HepG2 (cell line): ENCODE measurements at regions not wholly inside any gene's neighbourhood (a gene's known extent, or its start where the extent isn't known, plus 50 kb on each side); places are given as distances from the start of the nearest gene placed in this dataset.
A peak's percentile ranks its signal among the peaks of the same experiment; 100 is the strongest.

Experiments used
- CHD2 ChIP-seq: IDR thresholded peaks from 2 replicates; pipeline ENCODE4 v1.6.1; 2011; ENCODE audit warnings: low read depth, low read length, improper control_type of control experiment
- DRAP1 ChIP-seq: IDR thresholded peaks from 2 replicates; pipeline ENCODE4 v1.6.1; 2016; ENCODE audit warnings: missing genetic modification reagents, missing compliant biosample characterization
- JUND ChIP-seq: sonication (generic); formaldehyde crosslinking; IDR thresholded peaks from 2 replicates; pipeline ENCODE4 v1.8.0; 2022; ENCODE audit warnings: mild to moderate bottlenecking, missing genetic modification reagents
- NBN ChIP-seq: fragments of 450-650 bp; conservative IDR thresholded peaks from 2 replicates; pipeline ENCODE4 v1.6.1; 2017
- NFYC ChIP-seq: IDR thresholded peaks from 2 replicates; pipeline ENCODE4 v1.6.1; 2016; ENCODE audit warnings: missing genetic modification reagents, missing compliant biosample characterization
- NR1H2 ChIP-seq: sonication (generic); formaldehyde crosslinking; IDR thresholded peaks from 2 replicates; pipeline ENCODE4 v1.8.1; 2022; ENCODE audit warnings: low read depth, missing genetic modification reagents, borderline replicate concordance
- RAD21 ChIP-seq: fragments of 450-650 bp; formaldehyde crosslinking; IDR thresholded peaks from 2 replicates; pipeline ENCODE4 v1.5.0; 2020; ENCODE audit warnings: mild to moderate bottlenecking
- RBFOX2 ChIP-seq: fragments of 200-400 bp; formaldehyde crosslinking; IDR thresholded peaks from 2 replicates; pipeline ENCODE4 v1.6.1; 2017; ENCODE audit warnings: low read depth, mild to moderate bottlenecking, low read length
- TARDBP ChIP-seq: sonication (generic); formaldehyde crosslinking; IDR thresholded peaks from 2 replicates; pipeline ENCODE4 v1.8.0; 2022; ENCODE audit warnings: mild to moderate bottlenecking, missing genetic modification reagents
- ZNF224 ChIP-seq: sonication (generic); formaldehyde crosslinking; IDR thresholded peaks from 2 replicates; pipeline ENCODE4 v1.5.0; 2020; ENCODE audit warnings: mild to moderate bottlenecking, missing genetic modification reagents
- ZNF354B ChIP-seq: sonication (generic); formaldehyde crosslinking; IDR thresholded peaks from 2 replicates; pipeline ENCODE4 v1.8.0; 2022; ENCODE audit warnings: mild to moderate bottlenecking, missing genetic modification reagents
- TF ChIP-seq, protein P1 (sequence below), 2 experiments: IDR thresholded peaks; 2 replicates each; pipeline ENCODE4 v1.6.1; 2011 to 2012; ENCODE audit warnings: low read length in 2 of 2, borderline replicate concordance in 1 of 2, low read depth in 1 of 2, mild to moderate bottlenecking in 1 of 2, moderate library complexity in 1 of 2
- TF ChIP-seq, protein P2 (sequence below): sonication (generic); formaldehyde crosslinking; IDR thresholded peaks from 2 replicates; pipeline ENCODE4 v1.5.0; 2020; ENCODE audit warnings: mild to moderate bottlenecking, missing genetic modification reagents, moderate library complexity
- TF ChIP-seq, protein P3 (sequence below): sonication (generic); formaldehyde crosslinking; IDR thresholded peaks from 2 replicates; pipeline ENCODE4 v1.4.0; 2020; ENCODE audit warnings: missing genetic modification reagents

GRCh38 chr6:169915769-169916550 is 164.5 kb downstream of the ERMARD start:
- TF ChIP-seq NR1H2, result no peak
- TF ChIP-seq ZNF354B (CRISPR knock-in tag), result no peak
- TF ChIP-seq RBFOX2, result no peak
- TF ChIP-seq NBN, result no peak
- TF ChIP-seq CHD2, result no peak
- TF ChIP-seq NFYC (CRISPR knock-in tag), result no peak
- TF ChIP-seq TARDBP (CRISPR knock-in tag), result 0 out of 2 replicates have a peak, but pooled peaks have one; percentile 20
- TF ChIP-seq, protein P1, sequence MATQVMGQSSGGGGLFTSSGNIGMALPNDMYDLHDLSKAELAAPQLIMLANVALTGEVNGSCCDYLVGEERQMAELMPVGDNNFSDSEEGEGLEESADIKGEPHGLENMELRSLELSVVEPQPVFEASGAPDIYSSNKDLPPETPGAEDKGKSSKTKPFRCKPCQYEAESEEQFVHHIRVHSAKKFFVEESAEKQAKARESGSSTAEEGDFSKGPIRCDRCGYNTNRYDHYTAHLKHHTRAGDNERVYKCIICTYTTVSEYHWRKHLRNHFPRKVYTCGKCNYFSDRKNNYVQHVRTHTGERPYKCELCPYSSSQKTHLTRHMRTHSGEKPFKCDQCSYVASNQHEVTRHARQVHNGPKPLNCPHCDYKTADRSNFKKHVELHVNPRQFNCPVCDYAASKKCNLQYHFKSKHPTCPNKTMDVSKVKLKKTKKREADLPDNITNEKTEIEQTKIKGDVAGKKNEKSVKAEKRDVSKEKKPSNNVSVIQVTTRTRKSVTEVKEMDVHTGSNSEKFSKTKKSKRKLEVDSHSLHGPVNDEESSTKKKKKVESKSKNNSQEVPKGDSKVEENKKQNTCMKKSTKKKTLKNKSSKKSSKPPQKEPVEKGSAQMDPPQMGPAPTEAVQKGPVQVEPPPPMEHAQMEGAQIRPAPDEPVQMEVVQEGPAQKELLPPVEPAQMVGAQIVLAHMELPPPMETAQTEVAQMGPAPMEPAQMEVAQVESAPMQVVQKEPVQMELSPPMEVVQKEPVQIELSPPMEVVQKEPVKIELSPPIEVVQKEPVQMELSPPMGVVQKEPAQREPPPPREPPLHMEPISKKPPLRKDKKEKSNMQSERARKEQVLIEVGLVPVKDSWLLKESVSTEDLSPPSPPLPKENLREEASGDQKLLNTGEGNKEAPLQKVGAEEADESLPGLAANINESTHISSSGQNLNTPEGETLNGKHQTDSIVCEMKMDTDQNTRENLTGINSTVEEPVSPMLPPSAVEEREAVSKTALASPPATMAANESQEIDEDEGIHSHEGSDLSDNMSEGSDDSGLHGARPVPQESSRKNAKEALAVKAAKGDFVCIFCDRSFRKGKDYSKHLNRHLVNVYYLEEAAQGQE (IDR thresholded peaks at IDR 0.05; ENCODE audit: borderline replicate concordance in 1 of 2, low read depth in 1 of 2, low read length in 2 of 2), result no peak
- no peak for TF ChIP-seq ZNF224 (CRISPR knock-in tag)
- no peak for TF ChIP-seq JUND (CRISPR knock-in tag)
- TF ChIP-seq DRAP1, result no peak
- TF ChIP-seq, protein P2, sequence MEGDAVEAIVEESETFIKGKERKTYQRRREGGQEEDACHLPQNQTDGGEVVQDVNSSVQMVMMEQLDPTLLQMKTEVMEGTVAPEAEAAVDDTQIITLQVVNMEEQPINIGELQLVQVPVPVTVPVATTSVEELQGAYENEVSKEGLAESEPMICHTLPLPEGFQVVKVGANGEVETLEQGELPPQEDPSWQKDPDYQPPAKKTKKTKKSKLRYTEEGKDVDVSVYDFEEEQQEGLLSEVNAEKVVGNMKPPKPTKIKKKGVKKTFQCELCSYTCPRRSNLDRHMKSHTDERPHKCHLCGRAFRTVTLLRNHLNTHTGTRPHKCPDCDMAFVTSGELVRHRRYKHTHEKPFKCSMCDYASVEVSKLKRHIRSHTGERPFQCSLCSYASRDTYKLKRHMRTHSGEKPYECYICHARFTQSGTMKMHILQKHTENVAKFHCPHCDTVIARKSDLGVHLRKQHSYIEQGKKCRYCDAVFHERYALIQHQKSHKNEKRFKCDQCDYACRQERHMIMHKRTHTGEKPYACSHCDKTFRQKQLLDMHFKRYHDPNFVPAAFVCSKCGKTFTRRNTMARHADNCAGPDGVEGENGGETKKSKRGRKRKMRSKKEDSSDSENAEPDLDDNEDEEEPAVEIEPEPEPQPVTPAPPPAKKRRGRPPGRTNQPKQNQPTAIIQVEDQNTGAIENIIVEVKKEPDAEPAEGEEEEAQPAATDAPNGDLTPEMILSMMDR (CRISPR knock-in tag), result no peak
- no peak for TF ChIP-seq RAD21
- TF ChIP-seq, protein P3, sequence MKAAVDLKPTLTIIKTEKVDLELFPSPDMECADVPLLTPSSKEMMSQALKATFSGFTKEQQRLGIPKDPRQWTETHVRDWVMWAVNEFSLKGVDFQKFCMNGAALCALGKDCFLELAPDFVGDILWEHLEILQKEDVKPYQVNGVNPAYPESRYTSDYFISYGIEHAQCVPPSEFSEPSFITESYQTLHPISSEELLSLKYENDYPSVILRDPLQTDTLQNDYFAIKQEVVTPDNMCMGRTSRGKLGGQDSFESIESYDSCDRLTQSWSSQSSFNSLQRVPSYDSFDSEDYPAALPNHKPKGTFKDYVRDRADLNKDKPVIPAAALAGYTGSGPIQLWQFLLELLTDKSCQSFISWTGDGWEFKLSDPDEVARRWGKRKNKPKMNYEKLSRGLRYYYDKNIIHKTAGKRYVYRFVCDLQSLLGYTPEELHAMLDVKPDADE (CRISPR knock-in tag), result no peak
